HG03571 (cell line): ENCODE measurements at regions not wholly inside any gene's neighbourhood (a gene's known extent, or its start where the extent isn't known, plus 50 kb on each side); places are given as distances from the start of the nearest gene placed in this dataset.
"Not testable (repeated sequence)": the region's sequence is repeated elsewhere in the genome, so short reads cannot be mapped to it uniquely, and the experiment has no call there.

ENCODE experiments used
- ATAC-seq: cut with Tn5 transposase; IDR thresholded peaks from one replicate; pipeline ENCODE4 v1.9.1; 2021; ENCODE audit not compliant: unreplicated experiment

GRCh38 chr5:66411701-66412100, 184.5 kb upstream of the MAST4 start:
- ATAC-seq = no peak

- no peak for ATAC-seq
Observed at GRCh38 chr5:66413931-66414330, 182.3 kb upstream of the MAST4 start.

- ATAC-seq = no peak
Observed at GRCh38 chr5:66415208-66415607, 181.0 kb upstream of the MAST4 start.

GRCh38 chr5:66416698-66417097, 179.5 kb upstream of the MAST4 start:
- ATAC-seq = no peak

GRCh38 chr5:66417781-66418180, 178.4 kb upstream of the MAST4 start:
- ATAC-seq = no peak

- no peak for ATAC-seq
Observed at GRCh38 chr5:66423484-66423883, 172.7 kb upstream of the MAST4 start.

GRCh38 chr5:66425842-66426241, 170.4 kb upstream of the MAST4 start:
- no peak for ATAC-seq

GRCh38 chr5:66426259-66427138, 169.7 kb upstream of the MAST4 start:
- no peak for ATAC-seq

GRCh38 chr5:66427139-66427442, 169.1 kb upstream of the MAST4 start:
- ATAC-seq = no peak

GRCh38 chr5:66436721-66437120, 159.5 kb upstream of the MAST4 start:
- ATAC-seq = no peak

GRCh38 chr5:66438087-66438486, 158.1 kb upstream of the MAST4 start:
- ATAC-seq = no peak

GRCh38 chr5:66438696-66439095, 157.5 kb upstream of the MAST4 start:
- no peak for ATAC-seq

- ATAC-seq = no peak
Observed at GRCh38 chr5:66440202-66440680, 156.0 kb upstream of the MAST4 start.

- no peak for ATAC-seq
Observed at GRCh38 chr5:66441351-66441750, 154.8 kb upstream of the MAST4 start.

GRCh38 chr5:66442951-66443445, 153.2 kb upstream of the MAST4 start:
- no peak for ATAC-seq

GRCh38 chr5:66443462-66444130, 152.6 kb upstream of the MAST4 start:
- ATAC-seq = no peak

GRCh38 chr5:66448070-66448469, 148.1 kb upstream of the MAST4 start:
- not testable (repeated sequence) for ATAC-seq

GRCh38 chr5:66450237-66450636, 146.0 kb upstream of the MAST4 start:
- no peak for ATAC-seq

GRCh38 chr5:66450988-66451387, 145.2 kb upstream of the MAST4 start:
- ATAC-seq = no peak

- ATAC-seq = no peak
Observed at GRCh38 chr5:66452109-66452508, 144.1 kb upstream of the MAST4 start.

GRCh38 chr5:66454186-66455078, 141.8 kb upstream of the MAST4 start:
- ATAC-seq = no peak
